VCaP (cell line): ENCODE measurements at regions not wholly inside any gene's neighbourhood (a gene's known extent, or its start where the extent isn't known, plus 50 kb on each side); places are given as distances from the start of the nearest gene placed in this dataset.

Experiments
- H3K27ac ChIP-seq: fragments of 450-650 bp; 2 replicates; pipeline ENCODE4 v1.5.1; 2017
- CTCF ChIP-seq: fragments of 450-650 bp; conservative IDR thresholded peaks from 2 replicates; pipeline ENCODE4 v1.5.1; 2017; ENCODE audit warnings: mild to moderate bottlenecking, moderate library complexity

- no peak overlapping the region for H3K27ac ChIP-seq
- TF ChIP-seq CTCF = no peak
Measured at GRCh38 chr9:81480828-81481604, 208.3 kb downstream of the TLE1 start.

GRCh38 chr9:81479573-81479972, 209.8 kb downstream of the TLE1 start:
- no peak for TF ChIP-seq CTCF
- no peak overlapping the region for H3K27ac ChIP-seq

- no peak for TF ChIP-seq CTCF
Measured at GRCh38 chr9:81477669-81478068, 211.7 kb downstream of the TLE1 start.

GRCh38 chr9:81476813-81477490, 212.4 kb downstream of the TLE1 start:
- TF ChIP-seq CTCF = no peak
- H3K27ac ChIP-seq = no peak overlapping the region

More at GRCh38 chr9:81477669-81478068, 211.7 kb downstream of the TLE1 start:
- no peak overlapping the region for H3K27ac ChIP-seq

GRCh38 chr9:81474792-81475191, 214.6 kb downstream of the TLE1 start:
- TF ChIP-seq CTCF = no peak
- H3K27ac ChIP-seq = no peak overlapping the region

GRCh38 chr9:81474125-81474524, 215.2 kb downstream of the TLE1 start:
- H3K27ac ChIP-seq = no peak overlapping the region
- no peak for TF ChIP-seq CTCF

- TF ChIP-seq CTCF = no peak
- H3K27ac ChIP-seq = no peak overlapping the region
Measured at GRCh38 chr9:81473708-81474107, 215.6 kb downstream of the TLE1 start.
